Stimulated activated CD4-positive, alpha-beta T cell treated with anti-CD3 and anti-CD28 coated beads, Interleukin-2, amount 100 ng/mL, for 24 hours (primary cell): ENCODE measurements at regions not wholly inside any gene's neighbourhood (a gene's known extent, or its start where the extent isn't known, plus 50 kb on each side); places are given as distances from the start of the nearest gene placed in this dataset.
"Not testable (repeated sequence)": the region's sequence is repeated elsewhere in the genome, so short reads cannot be mapped to it uniquely, and the experiment has no call there.

Experiments used
- DNase-seq, 2 donors: peaks; one replicate each; pipeline ENCODE4 v3.0.0-alpha.2; 2020

- peak; percentile 10 to 23 for DNase-seq
Measured at GRCh38 chr11:33970984-33971466, 79.1 kb upstream of the LMO2 start.

DNA sequence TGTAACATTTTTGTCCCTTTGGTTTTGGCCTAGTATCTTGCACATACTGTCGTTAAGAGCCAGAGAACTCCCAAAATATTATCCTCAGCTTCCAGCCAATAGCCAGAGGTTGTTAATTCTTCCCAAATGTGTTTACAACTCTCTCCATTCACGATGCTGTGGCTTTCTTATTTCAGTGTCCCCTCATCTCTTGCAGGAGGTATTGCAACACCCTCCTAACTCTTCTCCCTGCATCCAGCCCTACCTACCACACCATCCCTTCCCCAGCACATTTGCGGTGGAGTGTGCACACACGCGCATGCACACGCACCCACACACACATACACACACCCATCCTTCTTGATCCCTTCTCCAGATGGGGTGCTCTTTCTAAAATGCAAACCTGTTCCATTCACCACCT is 75.6 kb upstream of the LMO2 start:
- no peak for DNase-seq

GRCh38 chr11:33965032-33965431 is 73.2 kb upstream of the LMO2 start:
- no peak for DNase-seq

GRCh38 chr11:33959855-33960400 is 68.1 kb upstream of the LMO2 start:
- DNase-seq, result no peak

DNA sequence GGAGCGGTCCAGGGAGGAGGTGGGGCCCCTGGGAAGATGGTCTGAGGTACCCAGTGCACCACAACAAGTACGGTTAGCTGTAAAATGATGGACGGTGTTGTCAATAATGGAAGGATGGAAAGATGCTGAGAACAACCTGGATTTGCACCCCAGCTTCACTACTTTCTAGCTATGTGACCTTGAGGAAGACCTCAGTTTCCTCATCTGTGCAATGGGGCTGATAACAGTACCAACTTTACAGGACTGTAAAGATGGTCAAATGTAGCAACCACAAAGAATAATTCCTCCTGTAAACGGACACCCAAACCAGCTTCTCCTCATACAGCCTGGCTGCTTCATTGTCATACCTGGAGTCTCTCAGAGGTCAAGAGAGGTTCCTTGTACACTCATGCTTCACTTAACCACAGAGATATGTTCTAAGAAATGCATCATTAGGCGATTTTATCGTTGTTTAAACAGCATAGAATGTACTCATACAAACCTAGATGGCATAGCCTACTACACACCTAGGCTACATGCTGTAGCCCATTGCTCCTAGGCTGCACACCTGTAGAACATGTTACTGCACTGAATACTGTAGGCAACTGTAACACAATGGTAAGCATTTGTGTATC is 65.5 kb upstream of the LMO2 start:
- no peak for DNase-seq

DNA sequence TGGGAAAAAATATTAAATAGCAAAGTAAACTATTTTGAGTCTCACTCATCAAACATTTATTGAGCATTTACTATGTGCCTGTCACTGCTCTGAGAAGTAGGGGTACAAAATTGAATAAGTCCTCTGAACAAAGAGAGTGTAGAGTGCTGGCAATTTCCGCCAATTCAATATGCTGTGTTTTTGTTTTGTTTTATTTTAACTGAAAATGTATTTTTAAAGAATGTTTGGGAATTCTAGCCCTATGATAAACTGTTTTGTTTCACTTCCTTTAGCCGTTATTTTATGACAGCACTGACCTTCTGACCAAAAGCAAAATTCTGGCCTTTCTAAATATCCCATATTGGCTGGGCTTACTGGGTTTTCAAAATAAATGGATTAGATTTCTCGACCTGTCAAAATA is 64.7 kb upstream of the LMO2 start:
- no peak for DNase-seq

- no peak for DNase-seq
Measured at GRCh38 chr11:33953289-33953688, 61.4 kb upstream of the LMO2 start.

DNA sequence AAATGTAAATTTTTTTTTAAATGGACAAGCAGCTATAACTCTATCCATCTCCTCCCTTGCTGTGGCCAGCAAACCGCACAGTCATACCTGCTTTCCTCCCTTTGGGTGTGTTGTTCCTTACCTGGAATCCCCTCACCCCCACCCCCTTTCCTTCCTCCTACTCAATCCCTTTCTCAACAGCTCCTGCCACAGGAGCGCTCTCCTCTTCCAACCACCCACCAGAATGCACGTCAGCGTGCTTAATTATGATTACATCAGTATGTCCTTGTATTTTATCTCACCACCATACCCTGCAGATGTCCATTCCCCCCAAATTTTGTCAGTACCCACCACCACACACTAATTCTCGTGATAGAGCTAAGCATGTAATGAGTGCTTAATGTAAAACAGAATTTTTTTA is 60.9 kb upstream of the LMO2 start:
- no peak for DNase-seq

DNA sequence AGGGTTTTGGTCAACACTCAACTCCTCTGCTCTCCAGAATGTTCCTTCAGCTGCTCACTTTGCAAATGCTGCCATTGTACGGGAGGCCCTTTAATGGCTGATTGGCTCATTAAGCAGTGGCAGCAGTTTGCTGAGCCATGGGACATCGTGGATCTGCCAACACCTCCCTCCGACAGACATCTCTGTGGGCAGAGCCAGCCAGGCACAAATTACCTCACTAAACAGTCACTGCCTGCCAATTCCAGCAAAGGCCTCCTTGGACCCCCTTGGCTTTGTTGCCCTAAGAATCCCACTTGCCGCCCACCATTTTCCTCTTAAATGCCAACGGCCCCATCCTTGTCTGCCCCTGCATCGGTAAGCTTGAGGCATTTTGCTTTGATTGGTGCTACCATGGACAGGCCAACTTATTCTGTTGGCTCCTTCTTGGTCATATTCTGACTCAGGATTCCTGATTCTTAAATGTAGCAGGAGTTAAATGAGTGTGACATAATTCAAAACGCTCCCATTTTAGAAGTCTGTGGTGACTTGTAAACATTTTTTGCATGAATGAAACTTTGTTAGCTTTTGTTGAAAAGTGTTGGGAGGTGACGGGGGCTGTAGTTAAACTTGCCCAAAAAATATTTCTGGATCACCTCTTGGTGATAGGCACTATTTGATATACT is 57.5 kb upstream of the LMO2 start:
- no peak for DNase-seq

DNA sequence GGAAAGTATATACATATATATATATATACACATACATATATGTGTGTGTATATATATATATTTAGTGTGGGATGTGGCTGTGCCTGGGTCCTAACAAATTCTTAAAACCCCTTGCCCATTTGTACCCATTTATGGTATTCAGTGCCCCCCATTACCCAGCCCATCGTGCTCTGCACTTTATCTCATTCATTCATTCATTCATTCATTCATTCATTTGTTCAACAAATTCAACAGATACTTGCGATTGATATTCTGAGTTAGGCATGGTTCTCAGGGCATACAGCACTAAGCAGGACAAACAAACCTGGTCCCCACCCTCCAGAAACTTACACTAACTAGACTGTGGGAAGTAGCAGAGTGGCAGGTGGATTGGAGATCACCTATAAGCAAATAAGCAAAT is 56.6 kb upstream of the LMO2 start:
- DNase-seq, result no peak

- DNase-seq, result not testable (repeated sequence)
Measured at GRCh38 chr11:33947918-33948317, 56.0 kb upstream of the LMO2 start.

GRCh38 chr11:33946930-33947329 is 55.1 kb upstream of the LMO2 start:
- no peak for DNase-seq

DNA sequence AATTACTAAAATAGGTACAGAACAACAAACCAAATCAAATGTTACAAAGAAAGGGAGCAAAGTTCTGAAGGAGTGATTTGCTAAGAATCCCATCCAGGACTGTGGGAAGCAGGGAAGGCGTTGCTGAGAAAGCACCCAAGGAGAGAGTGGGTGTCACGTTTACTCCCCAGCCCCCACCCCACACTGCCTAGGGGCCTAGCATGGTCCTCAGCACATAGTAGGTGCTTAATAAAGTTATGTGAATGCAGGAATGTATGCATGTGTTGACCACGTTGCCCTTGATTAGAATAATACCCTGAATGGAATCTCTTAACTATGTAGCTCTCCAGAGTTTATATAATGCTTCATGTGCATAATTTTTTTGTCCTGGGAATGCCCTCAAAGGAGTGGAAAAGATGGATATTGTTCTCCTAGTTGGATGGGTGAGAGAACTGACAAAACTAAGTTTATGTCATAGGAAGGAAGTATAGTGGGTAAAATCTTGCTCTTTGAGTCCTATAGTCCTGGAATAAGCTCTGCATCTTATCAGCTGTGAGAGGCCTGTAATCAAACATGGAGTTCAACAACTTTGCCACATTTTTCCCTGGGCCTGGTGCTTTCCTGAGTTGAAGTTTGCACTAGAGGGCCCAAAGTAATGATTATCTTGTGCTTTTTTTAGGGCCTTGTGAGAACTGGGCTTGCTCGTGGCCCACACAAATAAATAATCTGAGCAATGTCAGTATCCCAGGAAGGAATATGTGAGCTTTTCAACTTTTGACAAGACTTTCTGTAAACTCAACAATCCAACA is 53.8 kb upstream of the LMO2 start:
- no peak for DNase-seq

GRCh38 chr11:33944693-33945424 is 53.0 kb upstream of the LMO2 start:
- no peak for DNase-seq

DNA sequence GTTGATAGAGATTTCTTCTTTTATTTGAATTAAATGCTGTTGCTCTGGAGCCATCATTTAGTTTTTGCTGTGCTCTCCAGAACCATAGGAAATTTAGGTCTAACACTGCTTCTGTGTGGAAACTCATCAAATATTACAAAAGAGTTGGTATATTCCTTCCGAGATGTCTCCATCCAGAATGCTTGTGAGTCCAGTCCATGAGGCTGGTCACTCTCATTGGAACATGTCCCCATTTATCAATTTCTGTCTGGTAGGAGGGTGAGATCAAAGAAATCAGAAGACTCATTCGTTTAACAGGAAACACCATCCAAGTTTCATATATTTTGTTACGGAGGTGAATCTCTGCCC is 52.4 kb upstream of the LMO2 start:
- no peak for DNase-seq

DNA sequence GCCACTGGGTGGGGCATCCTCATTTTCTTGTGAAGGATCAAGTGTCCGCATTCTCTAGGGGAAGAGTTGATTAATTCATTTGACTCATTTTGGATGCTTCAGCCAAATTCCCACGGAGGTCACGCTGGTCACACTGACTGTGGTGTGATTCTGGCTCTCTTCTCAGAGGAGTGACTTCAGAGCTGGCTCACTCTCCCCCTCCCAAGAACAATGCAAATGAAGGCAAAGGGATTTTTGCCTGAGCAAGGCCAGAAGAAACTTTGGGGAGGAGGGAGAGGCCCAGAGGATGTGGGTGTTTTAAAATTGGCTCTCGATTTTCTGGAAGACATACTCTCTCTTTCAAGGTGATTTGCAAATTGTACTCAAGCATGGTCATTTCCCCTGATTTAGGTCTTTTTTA is 51.1 kb upstream of the LMO2 start:
- no peak for DNase-seq

DNA sequence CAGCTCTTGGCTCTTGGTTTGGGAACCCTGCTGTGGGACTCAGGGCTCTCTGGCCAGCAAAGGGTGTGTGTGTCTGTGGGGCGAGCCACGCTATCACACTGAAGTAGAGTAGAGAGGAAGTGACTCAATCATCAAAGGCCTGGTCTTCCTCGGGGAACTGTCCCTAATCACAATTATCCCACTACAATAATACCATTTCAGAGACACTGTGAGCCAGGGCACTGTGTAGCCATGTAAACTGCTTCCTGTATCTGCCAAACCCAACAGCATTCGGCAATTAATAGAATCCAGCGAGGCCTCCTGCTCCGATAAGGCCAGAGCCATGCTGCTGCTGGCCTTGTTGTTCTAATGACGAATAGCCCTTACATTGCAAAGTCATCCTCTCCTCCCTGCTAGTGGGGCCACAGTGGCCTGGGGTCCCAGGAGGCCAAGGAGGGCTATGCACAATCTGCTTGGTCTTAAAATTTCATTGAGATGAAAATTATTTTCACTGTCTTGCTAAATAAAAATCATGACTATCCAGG is 49.8 kb upstream of the LMO2 start:
- no peak for DNase-seq
